H1 (cell line): ENCODE measurements at regions not wholly inside any gene's neighbourhood (a gene's known extent, or its start where the extent isn't known, plus 50 kb on each side); places are given as distances from the start of the nearest gene placed in this dataset.

Source experiments
- CTCF ChIA-PET: fragments of 300-600 bp; sonication (Branson Sonifier 250); formaldehyde crosslinking; loops from one replicate; lab custom pipeline; 2021; ENCODE audit not compliant: partially characterized antibody; lab: Charles Lee
- POLR2A ChIA-PET: fragments of 300-600 bp; sonication (Branson Sonifier 250); formaldehyde crosslinking; loops from one replicate; lab custom pipeline; 2021; ENCODE audit warnings: inconsistent platforms; ENCODE audit not compliant: partially characterized antibody; lab: Charles Lee
- DNase-seq, 2 experiments: peaks; one replicate each; pipeline versions ENCODE4 v3.0.0 to v3.0.0-alpha.2; 2010 to 2022; ENCODE audit warnings: low spot score in 2 of 2, low read depth in 1 of 2, mixed read lengths in 1 of 2
- FAIRE-seq: peaks from 2 replicates; lab custom pipeline; 2011; peaks lifted over from hg19 to GRCh38; lab: Jason Lieb, UNC
- H2AFZ ChIP-seq: 2 replicates; pipeline ENCODE4 v1.8.1; 2012; ENCODE audit warnings: low read length, inconsistent platforms
- H2AK5ac ChIP-seq: 2 replicates; pipeline ENCODE4 v1.6.1; 2013; ENCODE audit warnings: low read depth, low read length
- H2BK120ac ChIP-seq: replicated peaks from 2 replicates; pipeline ENCODE3; 2013; ENCODE audit warnings: low read depth, low read length, inconsistent platforms
- H2BK12ac ChIP-seq: 2 replicates; pipeline ENCODE4 v1.6.1; 2013; ENCODE audit warnings: low read depth, low read length
- H2BK15ac ChIP-seq: 2 replicates; pipeline ENCODE4 v1.6.1; 2013; ENCODE audit warnings: low read length
- H2BK20ac ChIP-seq: 2 replicates; pipeline ENCODE4 v1.6.1; 2013; ENCODE audit warnings: low read length
- H2BK5ac ChIP-seq: 2 replicates; pipeline ENCODE4 v1.6.1; 2013; ENCODE audit warnings: low read depth, low read length
- H3K14ac ChIP-seq: 2 replicates; pipeline ENCODE4 v1.6.1; 2013; ENCODE audit warnings: inconsistent platforms; ENCODE audit not compliant: insufficient read length
- H3K18ac ChIP-seq: 2 replicates; pipeline ENCODE4 v1.6.1; 2013; ENCODE audit warnings: low read length; ENCODE audit errors: extremely low read depth
- H3K23ac ChIP-seq: 2 replicates; pipeline ENCODE4 v1.6.1; 2013; ENCODE audit warnings: inconsistent platforms; ENCODE audit not compliant: insufficient read length
- H3K23me2 ChIP-seq: 2 replicates; pipeline ENCODE4 v1.6.1; 2013; ENCODE audit warnings: low read depth, low read length
- H3K27ac ChIP-seq: 2 replicates; pipeline ENCODE4 v1.6.1; 2011; ENCODE audit warnings: low read depth, low read length, inconsistent platforms
- H3K27me3 ChIP-seq, 4 experiments: replicated peaks in 1 of 4; 1 replicate in 1 of 4; 2 replicates in 3 of 4; pipeline versions ENCODE4 v1.6.1 to v1.8.1; 2011 to 2013; ENCODE audit warnings: low read length in 3 of 4, mild to moderate bottlenecking in 3 of 4, inconsistent platforms in 2 of 4, mixed read lengths in 2 of 4, moderate library complexity in 1 of 4; ENCODE audit not compliant: control insufficient read depth in 3 of 4, insufficient read depth in 3 of 4; ENCODE audit errors: extremely low read depth in 1 of 4
- H3K36me3 ChIP-seq, 4 experiments: 2 replicates each; pipeline versions ENCODE4 v1.6.1 to v1.8.1; 2011 to 2013; ENCODE audit warnings: mild to moderate bottlenecking in 4 of 4, low read length in 3 of 4, moderate library complexity in 2 of 4, control low read depth in 1 of 4, inconsistent platforms in 1 of 4; ENCODE audit not compliant: insufficient read depth in 4 of 4, control insufficient read depth in 2 of 4
- H3K4ac ChIP-seq: replicated peaks from 2 replicates; pipeline ENCODE3; 2013; ENCODE audit warnings: low read length, low read depth, mixed read lengths, inconsistent platforms; ENCODE audit not compliant: insufficient read length
- H3K4me1 ChIP-seq, 4 experiments: replicated peaks in 1 of 4; 1 replicate in 1 of 4; 2 replicates in 3 of 4; pipeline versions ENCODE4 v1.6.1 to v1.8.1; 2011 to 2013; ENCODE audit warnings: low read length in 3 of 4, inconsistent platforms in 2 of 4, mixed read lengths in 1 of 4; ENCODE audit not compliant: insufficient read depth in 4 of 4, control insufficient read depth in 3 of 4
- H3K4me2 ChIP-seq, 2 experiments: 2 replicates each; pipeline versions ENCODE4 v1.6.1 to v1.8.1; 2011 to 2013; ENCODE audit warnings: low read depth in 2 of 2, low read length in 2 of 2, control low read depth in 1 of 2, inconsistent platforms in 1 of 2, mild to moderate bottlenecking in 1 of 2; ENCODE audit not compliant: insufficient read depth in 1 of 2
- H3K4me3 ChIP-seq, 4 experiments: fragments of 200-600, 300-600 bp in 1 of 4; sonication (generic), shearing (Covaris generic), sonication (Bioruptor Twin) in 1 of 4; 2 replicates each; pipeline versions ENCODE4 v1.5.1 to v1.8.1; 2011 to 2016; ENCODE audit warnings: low read length in 4 of 4, low read depth in 3 of 4, control low read depth in 2 of 4, inconsistent platforms in 2 of 4, mild to moderate bottlenecking in 2 of 4, mixed read lengths in 1 of 4, moderate library complexity in 1 of 4; ENCODE audit not compliant: insufficient read depth in 2 of 4; ENCODE audit errors: extremely low read depth in 1 of 4
- H3K56ac ChIP-seq: replicated peaks from 2 replicates; pipeline ENCODE3; 2013; ENCODE audit warnings: low read depth, mild to moderate bottlenecking, mixed read lengths, low read length, inconsistent platforms; ENCODE audit not compliant: insufficient read length
- H3K79me1 ChIP-seq: 2 replicates; pipeline ENCODE4 v1.6.1; 2013; ENCODE audit warnings: low read depth, low read length, control low read depth
- H3K79me2 ChIP-seq, 2 experiments: 2 replicates each; pipeline versions ENCODE4 v1.6.1 to v1.8.1; 2012 to 2013; ENCODE audit warnings: low read length in 2 of 2, mild to moderate bottlenecking in 2 of 2, inconsistent platforms in 1 of 2; ENCODE audit not compliant: insufficient read depth in 2 of 2, control insufficient read depth in 1 of 2
- H3K9ac ChIP-seq, 4 experiments: replicated peaks in 1 of 4; 1 replicate in 1 of 4; 2 replicates in 3 of 4; pipeline versions ENCODE4 v1.6.1 to v1.8.1; 2011 to 2013; ENCODE audit warnings: low read depth in 3 of 4, low read length in 3 of 4, control low read depth in 2 of 4, mild to moderate bottlenecking in 2 of 4, moderate library complexity in 2 of 4, inconsistent platforms in 1 of 4; ENCODE audit errors: extremely low read depth in 1 of 4
- H3K9me3 ChIP-seq, 2 experiments: 2 replicates each; pipeline versions ENCODE4 v1.6.1 to v1.8.1; 2012 to 2013; ENCODE audit warnings: mild to moderate bottlenecking in 2 of 2, moderate library complexity in 2 of 2, control low read depth in 1 of 2, inconsistent platforms in 1 of 2, low read depth in 1 of 2, low read length in 1 of 2, mixed read lengths in 1 of 2; ENCODE audit not compliant: insufficient read depth in 2 of 2
- H4K20me1 ChIP-seq, 2 experiments: replicated peaks in 1 of 2; 2 replicates each; pipeline versions ENCODE3 to v1.8.1; 2011 to 2013; ENCODE audit warnings: inconsistent platforms in 2 of 2, low read length in 2 of 2, mild to moderate bottlenecking in 1 of 2; ENCODE audit not compliant: insufficient read depth in 2 of 2, control insufficient read depth in 1 of 2
- H4K5ac ChIP-seq: 2 replicates; pipeline ENCODE4 v1.6.1; 2013; ENCODE audit warnings: low read length, low read depth, mixed read lengths, inconsistent platforms; ENCODE audit not compliant: insufficient read length
- H4K8ac ChIP-seq: 2 replicates; pipeline ENCODE4 v1.8.0; 2013; ENCODE audit warnings: mild to moderate bottlenecking, moderate library complexity, low read length, inconsistent platforms; ENCODE audit not compliant: insufficient read depth; ENCODE audit errors: extremely low read depth
- H4K91ac ChIP-seq: replicated peaks from 2 replicates; pipeline ENCODE3; 2013; ENCODE audit warnings: low read length, mixed read lengths, inconsistent platforms; ENCODE audit not compliant: insufficient read length
- BRCA1 ChIP-seq: IDR thresholded peaks from 2 replicates; pipeline ENCODE4 v1.6.1; 2012; ENCODE audit warnings: low read depth, low read length, improper control_type of control experiment
- CBX5 ChIP-seq: fragments of 300-800, 300-1000 bp; sonication (generic); IDR thresholded peaks from 2 replicates; pipeline ENCODE4 v1.7.1; 2016; ENCODE audit warnings: antibody characterized with exemption, low read length, low read depth
- GABPA ChIP-seq: IDR thresholded peaks from 2 replicates; pipeline ENCODE4 v1.6.1; 2011; ENCODE audit warnings: mild to moderate bottlenecking, low read length, moderate library complexity, borderline replicate concordance; ENCODE audit not compliant: insufficient read depth
- KDM4A ChIP-seq: IDR thresholded peaks from one replicate; pipeline ENCODE4 v1.7.1; 2012; ENCODE audit warnings: low read depth, mild to moderate bottlenecking, moderate library complexity, low read length, inconsistent platforms; ENCODE audit not compliant: severe bottlenecking
- MAFK ChIP-seq: IDR thresholded peaks from 2 replicates; pipeline ENCODE4 v1.6.1; 2012; ENCODE audit warnings: low read depth, mild to moderate bottlenecking, improper control_type of control experiment, low read length
- SIN3A ChIP-seq, 2 experiments: IDR thresholded peaks in 1 of 2; conservative IDR thresholded peaks in 1 of 2; 2 replicates each; pipeline ENCODE4 v1.6.1; 2011 to 2012; ENCODE audit warnings: low read length in 2 of 2, improper control_type of control experiment in 1 of 2, low read depth in 1 of 2, mild to moderate bottlenecking in 1 of 2
- SIRT6 ChIP-seq: IDR thresholded peaks from one replicate; pipeline ENCODE4 v1.7.1; 2012; ENCODE audit warnings: low read length, inconsistent platforms
- SP2 ChIP-seq: IDR thresholded peaks from 2 replicates; pipeline ENCODE4 v1.6.1; 2012; ENCODE audit warnings: mild to moderate bottlenecking, low read length, inconsistent platforms
- TAF1 ChIP-seq: IDR thresholded peaks from 2 replicates; pipeline ENCODE4 v1.6.1; 2011; ENCODE audit warnings: mild to moderate bottlenecking, low read depth, low read length
- YY1 ChIP-seq: IDR thresholded peaks from 2 replicates; pipeline ENCODE4 v1.6.1; 2011; ENCODE audit warnings: low read depth, mild to moderate bottlenecking, low read length
- WGBS, 2 experiments: shearing (Covaris generic) in 1 of 2; methylation state at CpG; one replicate each; pipeline versions ENCODE4 v1.1.6 to v1.1.7; 2013 to 2015; ENCODE audit warnings: low lambda C conversion rate in 2 of 2, mixed read lengths in 2 of 2, inconsistent platforms in 1 of 2, low coverage in 1 of 2, missing lambda C conversion rate in 1 of 2; ENCODE audit not compliant: insufficient replicate concordance in 2 of 2, insufficient coverage in 1 of 2, insufficient read length in 1 of 2; ENCODE audit errors: extremely low coverage in 1 of 2, missing lambda C conversion rate in 1 of 2; 5-methylcytosine and 5-hydroxymethylcytosine counted together
- TF ChIP-seq, protein P1 (sequence below): IDR thresholded peaks from 2 replicates; pipeline ENCODE4 v1.6.1; 2012; ENCODE audit warnings: inconsistent platforms

DNA sequence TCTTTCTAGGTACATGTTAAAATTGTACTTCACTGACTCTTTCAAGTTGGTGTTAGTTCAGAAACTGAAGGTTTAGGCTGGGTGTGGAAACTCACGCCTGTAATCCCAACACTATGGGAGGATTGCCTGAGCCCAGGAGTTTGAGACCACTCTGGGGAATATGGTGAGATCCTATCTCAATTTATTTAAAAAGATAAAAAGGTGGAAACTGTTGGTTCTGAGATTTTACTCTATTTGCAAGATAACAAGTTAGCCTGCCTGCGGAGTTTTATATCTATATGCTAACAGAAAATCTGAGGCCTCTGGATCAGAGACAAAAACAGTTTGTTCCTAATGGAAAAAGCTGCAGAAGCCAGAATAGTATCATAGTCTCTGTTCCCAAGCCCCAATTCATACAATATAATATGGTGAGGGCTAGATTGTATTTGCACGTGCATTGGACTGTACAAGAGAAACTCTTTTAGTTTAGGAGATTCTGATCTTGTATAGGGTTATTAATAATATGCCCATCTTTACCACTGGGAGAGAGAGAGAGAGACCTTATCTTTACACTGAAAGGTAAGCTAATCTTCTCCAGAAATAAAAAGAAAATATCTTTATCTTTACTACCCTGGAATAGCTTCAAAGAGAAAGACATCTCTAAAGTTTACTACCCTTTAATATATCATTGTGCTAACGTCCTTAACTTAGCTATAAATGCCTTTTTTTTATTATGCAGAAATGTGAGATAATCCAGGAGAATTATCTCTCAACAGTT lies 1267.6 kb downstream of the OTOL1 start:
- POLR2A ChIA-PET = no interaction called here
- Histone ChIP-seq H4K5ac (no peak overlapping the region), H3K4me3 (no peak overlapping the region), H3K23ac (no peak overlapping the region), H3K23me2 (no peaks in the 10 kb centered on the region), H2BK12ac (no peak overlapping the region), H3K27me3 (peaks cover 0 to 1% (median 0%) of the 10 kb centered on the region in 4 experiments; a peak in 1 of 7 replicates), H2BK15ac (no peak overlapping the region), H4K91ac (no peak overlapping the region), H2BK120ac (no peak overlapping the region), H3K79me1 (no peaks in the 10 kb centered on the region), H2AFZ (no peak overlapping the region), H2AK5ac (no peak overlapping the region), H3K9ac (no peak overlapping the region), H3K4me1 (no peaks in the 10 kb centered on the region), H3K9me3 (no peaks in the 10 kb centered on the region), H3K56ac (no peak overlapping the region), H3K18ac (no peak overlapping the region), H4K8ac (no peak overlapping the region), H4K20me1 (no peaks in the 10 kb centered on the region), H2BK5ac (no peak overlapping the region), H3K27ac (no peak overlapping the region), H3K4ac (no peak overlapping the region), H3K79me2 (no peaks in the 10 kb centered on the region), H3K36me3 (no peaks in the 10 kb centered on the region; a peak in 1 of 8 replicates), H3K4me2 (no peak overlapping the region), H3K14ac (no peak overlapping the region), H2BK20ac (no peak overlapping the region)
- CTCF ChIA-PET = no interaction called here
- no peak for TF ChIP-seq YY1
- TF ChIP-seq GABPA = no peak
- TF ChIP-seq SIN3A (conservative IDR thresholded peaks at IDR 0.05 in 1 of 2, IDR thresholded peaks at IDR 0.05 in 1 of 2; ENCODE audit: low read depth in 1 of 2, low read length in 2 of 2) = no peak
- TF ChIP-seq BRCA1 = no peak
- TF ChIP-seq CBX5 = no peak
- no peak for TF ChIP-seq SIRT6
- TF ChIP-seq SP2 = no peak
- no peak for TF ChIP-seq MAFK
- TF ChIP-seq, protein P1, sequence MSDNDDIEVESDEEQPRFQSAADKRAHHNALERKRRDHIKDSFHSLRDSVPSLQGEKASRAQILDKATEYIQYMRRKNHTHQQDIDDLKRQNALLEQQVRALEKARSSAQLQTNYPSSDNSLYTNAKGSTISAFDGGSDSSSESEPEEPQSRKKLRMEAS = no peak
- no peak for TF ChIP-seq KDM4A
- no peak for TF ChIP-seq TAF1
- 89% methylated on average over 4 of the region's 4 CpGs; no CpG with 5 or more reads in 1 of the 2 experiments for WGBS, 2 experiments
- FAIRE-seq = no peak
- DNase-seq = no peak
